ENCODE measurements at regions not wholly inside any gene's neighbourhood (a gene's known extent, or its start where the extent isn't known, plus 50 kb on each side); places are given as distances from the start of the nearest gene placed in this dataset.

- Mint-ChIP-seq H3K36me3 (ENCODE audit: low read depth) (peaks cover 5% of the 10 kb centered on the region), H3K27ac (peak overlapping the region; percentile 78), H3K4me1 (peaks cover 45% of the 10 kb centered on the region), H3K9me3 (peaks cover 22% of the 10 kb centered on the region), H3K27me3 (ENCODE audit: low read depth, poor library complexity) (peaks cover 24% of the 10 kb centered on the region), H3K4me3 (no peak overlapping the region)
- DNase-seq, result peak; percentile 24
- TF ChIP-seq CTCF (IDR thresholded peaks at IDR 0.05), result no peak
Measured at GRCh38 chr20:56806952-56807517, 177.9 kb downstream of the TFAP2C start.

- H3K36me3 Mint-ChIP-seq (ENCODE audit: low read depth), result peaks cover 5% of the 10 kb centered on the region
- H3K4me1 Mint-ChIP-seq, result peaks cover 38% of the 10 kb centered on the region
- no peak for DNase-seq
- H3K27ac Mint-ChIP-seq, result no peak overlapping the region
- peak overlapping the region; percentile 31 for H3K4me3 Mint-ChIP-seq
- H3K27me3 Mint-ChIP-seq (ENCODE audit: low read depth, poor library complexity), result peaks cover 25% of the 10 kb centered on the region
- no peak for TF ChIP-seq CTCF (IDR thresholded peaks at IDR 0.05)
- peaks cover 34% of the 10 kb centered on the region for H3K9me3 Mint-ChIP-seq
Measured at GRCh38 chr20:56808117-56808725, 179.1 kb downstream of the TFAP2C start.

- H3K4me1 Mint-ChIP-seq, result peaks cover 38% of the 10 kb centered on the region
- peaks cover 26% of the 10 kb centered on the region for H3K27me3 Mint-ChIP-seq (ENCODE audit: low read depth, poor library complexity)
- no peak for DNase-seq
- no peak for TF ChIP-seq CTCF (IDR thresholded peaks at IDR 0.05)
- H3K27ac Mint-ChIP-seq, result no peak overlapping the region
- peak overlapping the region; percentile 31 for H3K4me3 Mint-ChIP-seq
- H3K9me3 Mint-ChIP-seq, result peaks cover 35% of the 10 kb centered on the region
- peaks cover 5% of the 10 kb centered on the region for H3K36me3 Mint-ChIP-seq (ENCODE audit: low read depth)
Measured at GRCh38 chr20:56808732-56809131, 179.6 kb downstream of the TFAP2C start.

GRCh38 chr20:56809668-56810067 lies 180.6 kb downstream of the TFAP2C start:
- no peak for TF ChIP-seq CTCF (IDR thresholded peaks at IDR 0.05)
- H3K27ac Mint-ChIP-seq, result peak overlapping the region; percentile 60

GRCh38 chr20:56810141-56810540 lies 181.0 kb downstream of the TFAP2C start:
- Mint-ChIP-seq H3K27me3 (ENCODE audit: low read depth, poor library complexity) (peaks cover 30% of the 10 kb centered on the region), H3K4me3 (no peak overlapping the region), H3K4me1 (peaks cover 38% of the 10 kb centered on the region), H3K36me3 (ENCODE audit: low read depth) (peaks cover 5% of the 10 kb centered on the region), H3K27ac (peak overlapping the region; percentile 60), H3K9me3 (peaks cover 35% of the 10 kb centered on the region)
- no peak for DNase-seq
- TF ChIP-seq CTCF (IDR thresholded peaks at IDR 0.05), result no peak

More at GRCh38 chr20:56809668-56810067, 180.6 kb downstream of the TFAP2C start:
- Mint-ChIP-seq H3K9me3 (peaks cover 35% of the 10 kb centered on the region), H3K4me3 (no peak overlapping the region), H3K27me3 (ENCODE audit: low read depth, poor library complexity) (peaks cover 30% of the 10 kb centered on the region), H3K4me1 (peaks cover 38% of the 10 kb centered on the region), H3K36me3 (ENCODE audit: low read depth) (peaks cover 5% of the 10 kb centered on the region)
- DNase-seq, result no peak

GRCh38 chr20:56815796-56816195 lies 186.7 kb downstream of the TFAP2C start:
- Mint-ChIP-seq H3K4me3 (no peak overlapping the region), H3K27me3 (ENCODE audit: low read depth, poor library complexity) (peaks cover 14% of the 10 kb centered on the region), H3K36me3 (ENCODE audit: low read depth) (peaks cover 5% of the 10 kb centered on the region), H3K4me1 (peaks cover 24% of the 10 kb centered on the region), H3K9me3 (peaks cover 34% of the 10 kb centered on the region), H3K27ac (peak overlapping the region; percentile 19)
- TF ChIP-seq CTCF (IDR thresholded peaks at IDR 0.05), result no peak
- DNase-seq, result no peak

All from nephron progenitor cell (in vitro differentiated cells).